Peyer's patch (tissue), 4 donors: ENCODE measurements at regions not wholly inside any gene's neighbourhood (a gene's known extent, or its start where the extent isn't known, plus 50 kb on each side); places are given as distances from the start of the nearest gene placed in this dataset.

Experiments used
- POLR2A ChIP-seq, 2 donors: fragments of 450-650 bp; IDR thresholded peaks; one replicate each; pipeline ENCODE4 v1.5.1; 2017; ENCODE audit warnings: antibody characterized with exemption in 2 of 2, mild to moderate bottlenecking in 2 of 2, moderate library complexity in 2 of 2
- TF ChIP-seq, protein P1 (sequence below), 6 experiments: fragments of 450-650 bp in 4 of 6; fragments of 200-600 bp in 2 of 6; sonication (generic) in 1 of 6; IDR thresholded peaks; one replicate each; pipeline ENCODE4 v1.5.1; 2017 to 2019; ENCODE audit warnings: antibody characterized with exemption in 6 of 6, mild to moderate bottlenecking in 3 of 6, moderate library complexity in 1 of 6

DNA sequence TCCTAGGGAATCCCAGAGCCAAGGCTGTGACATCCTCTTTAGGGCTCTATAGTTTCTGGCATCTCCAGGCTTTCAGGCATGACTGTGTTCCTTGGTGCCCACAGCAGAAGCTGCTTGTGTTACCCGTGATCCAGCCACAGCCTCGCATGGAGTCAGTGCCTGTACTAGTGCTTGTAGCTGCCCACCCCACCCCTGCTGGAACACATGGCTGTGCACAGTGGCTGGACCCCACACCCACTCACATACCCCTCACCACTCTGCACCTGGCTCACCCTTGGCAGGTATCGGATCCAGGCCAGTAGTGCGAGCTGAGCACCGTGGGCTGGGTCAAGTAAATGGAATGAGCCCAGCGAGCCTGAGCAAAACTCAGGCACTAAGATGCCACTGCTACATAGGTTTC lies 934.7 kb upstream of the PRMT6 start:
- TF ChIP-seq, protein P1, sequence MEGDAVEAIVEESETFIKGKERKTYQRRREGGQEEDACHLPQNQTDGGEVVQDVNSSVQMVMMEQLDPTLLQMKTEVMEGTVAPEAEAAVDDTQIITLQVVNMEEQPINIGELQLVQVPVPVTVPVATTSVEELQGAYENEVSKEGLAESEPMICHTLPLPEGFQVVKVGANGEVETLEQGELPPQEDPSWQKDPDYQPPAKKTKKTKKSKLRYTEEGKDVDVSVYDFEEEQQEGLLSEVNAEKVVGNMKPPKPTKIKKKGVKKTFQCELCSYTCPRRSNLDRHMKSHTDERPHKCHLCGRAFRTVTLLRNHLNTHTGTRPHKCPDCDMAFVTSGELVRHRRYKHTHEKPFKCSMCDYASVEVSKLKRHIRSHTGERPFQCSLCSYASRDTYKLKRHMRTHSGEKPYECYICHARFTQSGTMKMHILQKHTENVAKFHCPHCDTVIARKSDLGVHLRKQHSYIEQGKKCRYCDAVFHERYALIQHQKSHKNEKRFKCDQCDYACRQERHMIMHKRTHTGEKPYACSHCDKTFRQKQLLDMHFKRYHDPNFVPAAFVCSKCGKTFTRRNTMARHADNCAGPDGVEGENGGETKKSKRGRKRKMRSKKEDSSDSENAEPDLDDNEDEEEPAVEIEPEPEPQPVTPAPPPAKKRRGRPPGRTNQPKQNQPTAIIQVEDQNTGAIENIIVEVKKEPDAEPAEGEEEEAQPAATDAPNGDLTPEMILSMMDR (IDR thresholded peaks at IDR 0.05) = no peak
- no peak for TF ChIP-seq POLR2A (IDR thresholded peaks at IDR 0.05)
